HepG2 (cell line): ENCODE measurements at regions not wholly inside any gene's neighbourhood (a gene's known extent, or its start where the extent isn't known, plus 50 kb on each side); places are given as distances from the start of the nearest gene placed in this dataset.

Source experiments
- ATAC-seq: fragments of 200-7000 bp; cut with Tn5 transposase; 3 replicates; pipeline ENCODE4 v1.9.1; 2020; ENCODE audit warnings: mild to moderate bottlenecking, moderate library complexity
- BruUV-seq: library from RNA; stranded (reverse); fragments of 400-500 nt; replicated peaks from 2 replicates; lab custom pipeline; 2021; lab: Mats Ljungman, UMichigan
- CTCF ChIA-PET: fragments of 300-600 bp; formaldehyde crosslinking; extraction: SDS; loops from one replicate; lab custom pipeline; 2021; ENCODE audit warnings: low total read pairs, inconsistent platforms, low intra/inter-chr PET ratio; lab: Yijun Ruan, JAX
- POLR2A ChIA-PET: fragments of 350-600 bp; sonication (Branson Sonifier 250); formaldehyde crosslinking; loops from one replicate; lab custom pipeline; 2020; ENCODE audit warnings: antibody characterized with exemption, inconsistent platforms; lab: Yijun Ruan, JAX
- DNase-seq: peaks from one replicate; pipeline ENCODE4 v3.0.0-alpha.2; 2015; ENCODE audit warnings: low spot score
- FAIRE-seq: peaks from 3 replicates; lab custom pipeline; 2011; peaks lifted over from hg19 to GRCh38; lab: Jason Lieb, UNC
- H2AFZ ChIP-seq: one replicate; pipeline ENCODE4 v1.6.1; 2011; ENCODE audit warnings: low read length, inconsistent platforms
- H3K27ac ChIP-seq: fragments of 300-600 bp; 3 replicates; pipeline ENCODE4 v1.8.0; 2011; ENCODE audit warnings: mixed run types, mild to moderate bottlenecking, mixed read lengths, low read length, inconsistent platforms; ENCODE audit not compliant: insufficient read depth; ENCODE audit errors: extremely low read length
- H3K27me3 ChIP-seq, 2 experiments: fragments of 200-600 bp in 1 of 2; 2 replicates in 1 of 2; 3 replicates in 1 of 2; pipeline versions ENCODE4 v1.6.0 to v1.8.0; 2011; ENCODE audit warnings: low read length in 2 of 2, mild to moderate bottlenecking in 2 of 2, moderate library complexity in 2 of 2, inconsistent platforms in 1 of 2; ENCODE audit not compliant: insufficient read depth in 2 of 2, control insufficient read depth in 1 of 2
- H3K36me3 ChIP-seq, 2 experiments: fragments of 200-600 bp in 1 of 2; replicated peaks in 1 of 2; 2 replicates in 1 of 2; 3 replicates in 1 of 2; pipeline versions ENCODE4 v1.5.1 to v1.8.0; 2011; ENCODE audit warnings: low read length in 2 of 2, inconsistent platforms in 1 of 2; ENCODE audit not compliant: insufficient read depth in 2 of 2, control insufficient read depth in 1 of 2
- H3K4me1 ChIP-seq: 2 replicates; pipeline ENCODE4 v1.5.1; 2012; ENCODE audit warnings: low read length, inconsistent platforms; ENCODE audit not compliant: insufficient read depth
- H3K4me2 ChIP-seq: 2 replicates; pipeline ENCODE4 v1.6.0; 2011; ENCODE audit warnings: low read depth, low read length, inconsistent platforms
- H3K4me3 ChIP-seq, 3 experiments: fragments of 200-600 bp in 1 of 3; sonication (generic), shearing (Covaris generic) in 1 of 3; replicated peaks in 1 of 3; 2 replicates each; pipeline ENCODE4 v1.5.1; 2011 to 2016; ENCODE audit warnings: low read length in 3 of 3, inconsistent platforms in 2 of 3, low read depth in 2 of 3, mild to moderate bottlenecking in 2 of 3, control low read depth in 1 of 3, mixed read lengths in 1 of 3; ENCODE audit not compliant: insufficient read depth in 1 of 3
- H3K79me2 ChIP-seq: one replicate; pipeline ENCODE4 v1.6.1; 2011; ENCODE audit warnings: low read length, inconsistent platforms; ENCODE audit not compliant: insufficient read depth
- H3K9ac ChIP-seq: 2 replicates; pipeline ENCODE4 v1.6.0; 2011; ENCODE audit warnings: mild to moderate bottlenecking, low read depth, low read length, inconsistent platforms; ENCODE audit not compliant: insufficient read depth
- H3K9me3 ChIP-seq: 2 replicates; pipeline ENCODE4 v1.5.1; 2012; ENCODE audit warnings: mild to moderate bottlenecking, low read length
- H4K20me1 ChIP-seq: 2 replicates; pipeline ENCODE4 v1.6.0; 2011; ENCODE audit warnings: inconsistent platforms, mild to moderate bottlenecking, low read length, moderate library complexity; ENCODE audit not compliant: insufficient read depth
- DNMT3B ChIP-seq: conservative IDR thresholded peaks from 2 replicates; pipeline ENCODE4 v1.6.1; 2016; ENCODE audit warnings: missing biosample characterization, control low read depth
- ELF3 ChIP-seq: IDR thresholded peaks from 2 replicates; pipeline ENCODE4 v1.6.1; 2016; ENCODE audit warnings: missing genetic modification reagents, missing compliant biosample characterization
- NFIB ChIP-seq: sonication (generic); formaldehyde crosslinking; IDR thresholded peaks from 2 replicates; pipeline ENCODE4 v1.9.0; 2021; ENCODE audit warnings: missing genetic modification reagents, mild to moderate bottlenecking, borderline replicate concordance
- ONECUT2 ChIP-seq: sonication (generic); formaldehyde crosslinking; IDR thresholded peaks from 2 replicates; pipeline ENCODE4 v1.4.0; 2020; ENCODE audit warnings: missing genetic modification reagents
- RCOR2 ChIP-seq: IDR thresholded peaks from 2 replicates; pipeline ENCODE4 v1.6.1; 2016; ENCODE audit warnings: missing biosample characterization, missing genetic modification reagents
- STAT6 ChIP-seq: sonication (generic); formaldehyde crosslinking; IDR thresholded peaks from 2 replicates; pipeline ENCODE4 v1.4.0; 2020; ENCODE audit warnings: missing genetic modification reagents, mild to moderate bottlenecking, borderline replicate concordance
- TERF1 ChIP-seq: sonication (generic); formaldehyde crosslinking; IDR thresholded peaks from 2 replicates; pipeline ENCODE4 v1.8.0; 2022; ENCODE audit warnings: mild to moderate bottlenecking, missing genetic modification reagents, moderate library complexity
- TRIM24 ChIP-seq: sonication (generic); formaldehyde crosslinking; IDR thresholded peaks from 2 replicates; pipeline ENCODE4 v1.8.0; 2022; ENCODE audit warnings: mild to moderate bottlenecking, missing genetic modification reagents
- ZNF207 ChIP-seq: fragments of 450-650 bp; IDR thresholded peaks from 2 replicates; pipeline ENCODE4 v1.6.1; 2016; ENCODE audit warnings: antibody characterized with exemption, borderline replicate concordance
- ZNF44 ChIP-seq: sonication (generic); formaldehyde crosslinking; IDR thresholded peaks from 2 replicates; pipeline ENCODE4 v1.5.1; 2020; ENCODE audit warnings: mild to moderate bottlenecking, missing genetic modification reagents
- ZNF563 ChIP-seq: sonication (generic); formaldehyde crosslinking; IDR thresholded peaks from 2 replicates; pipeline ENCODE4 v1.8.0; 2022; ENCODE audit warnings: mild to moderate bottlenecking, moderate library complexity, missing genetic modification reagents
- WGBS: methylation state at CpG from one replicate; pipeline ENCODE4 v1.1.6; 2017; ENCODE audit warnings: low lambda C conversion rate; 5-methylcytosine and 5-hydroxymethylcytosine counted together
- in situ Hi-C: cut with HindIII; loops from 2 replicates; pipeline ENCODE4 v1.10.0; 2017; ENCODE audit warnings: low pct_unique_long_range_greater_than_20kb; ENCODE audit not compliant: extremely low pct_ligation_motif_present
- intact Hi-C: fragments of 100-400 bp; cut with micrococcal nuclease; formaldehyde crosslinking; loops from one replicate; pipeline ENCODE4 v1.10.0; 2022; ENCODE audit not compliant: unreplicated experiment

GRCh38 chr17:72021417-72022041, 99.3 kb upstream of the SOX9 start (continued):
- no peak for TF ChIP-seq TERF1 (CRISPR knock-in tag)

- H3K4me3 ChIP-seq = no peak overlapping the region
- ATAC-seq = no peak
- H4K20me1 ChIP-seq = no peaks in the 10 kb centered on the region
- no peak for DNase-seq
- POLR2A ChIA-PET = no interaction called here
- H3K36me3 ChIP-seq = no peaks in the 10 kb centered on the region
- WGBS = 3% methylated on average over 6 of the region's 6 CpGs
- H3K27ac ChIP-seq = no peak overlapping the region
- H3K27me3 ChIP-seq = peaks cover 0 to 32% of the 10 kb centered on the region in 2 experiments; a peak in 3 of 5 replicates
- no peak for FAIRE-seq
- in situ Hi-C loops (no loop called here), intact Hi-C loops (no loop called here)
- H3K9ac ChIP-seq = no peak overlapping the region
- no peaks in the 10 kb centered on the region for H3K4me1 ChIP-seq
- H2AFZ ChIP-seq = no peak overlapping the region
- no TSS peak for BruUV-seq
- no peaks in the 10 kb centered on the region for H3K9me3 ChIP-seq
- no peak overlapping the region for H3K4me2 ChIP-seq
- CTCF ChIA-PET = no interaction called here
- no peak for TF ChIP-seq ONECUT2
- TF ChIP-seq ZNF44 (CRISPR knock-in tag) = no peak
- H3K79me2 ChIP-seq = no peaks in the 10 kb centered on the region
Observed at GRCh38 chr17:72022328-72023275, 98.2 kb upstream of the SOX9 start.

- H4K20me1 ChIP-seq = no peaks in the 10 kb centered on the region
- H3K36me3 ChIP-seq = no peaks in the 10 kb centered on the region
- H3K9ac ChIP-seq = no peak overlapping the region
- ATAC-seq (no peak), DNase-seq (no peak), FAIRE-seq (no peak)
- H3K4me3 ChIP-seq = no peak overlapping the region
- no peak overlapping the region for H2AFZ ChIP-seq
- no peak overlapping the region for H3K27ac ChIP-seq
- no peaks in the 10 kb centered on the region for H3K79me2 ChIP-seq
- H3K9me3 ChIP-seq = no peaks in the 10 kb centered on the region
- CTCF ChIA-PET = no interaction called here
- no TSS peak for BruUV-seq
- H3K4me2 ChIP-seq = no peak overlapping the region
- POLR2A ChIA-PET = no interaction called here
- in situ Hi-C loops = no loop called here
- no peak for TF ChIP-seq RCOR2
- no peak for TF ChIP-seq NFIB
- no peak for TF ChIP-seq STAT6 (CRISPR knock-in tag)
- no peak for TF ChIP-seq ZNF207
- no peak for TF ChIP-seq TRIM24 (CRISPR knock-in tag)
- TF ChIP-seq ZNF563 (CRISPR knock-in tag) = no peak
- no peak for TF ChIP-seq DNMT3B (CRISPR knock-in tag)
- no peak for TF ChIP-seq ELF3
- no peaks in the 10 kb centered on the region for H3K4me1 ChIP-seq
- peaks cover 0 to 18% of the 10 kb centered on the region in 2 experiments; a peak in 3 of 5 replicates for H3K27me3 ChIP-seq
- intact Hi-C loops = no loop called here
Observed at GRCh38 chr17:72024457-72024856, 96.4 kb upstream of the SOX9 start.
